SU-DHL-6 (cell line): ENCODE measurements at regions not wholly inside any gene's neighbourhood (a gene's known extent, or its start where the extent isn't known, plus 50 kb on each side); places are given as distances from the start of the nearest gene placed in this dataset.

ENCODE experiments used
- H2AFZ ChIP-seq: fragments of 200-600 bp; sonication (generic); 2 replicates; pipeline ENCODE4 v1.6.1; 2014; ENCODE audit warnings: low read depth, mild to moderate bottlenecking, moderate library complexity, mixed read lengths, antibody characterized with exemption, low read length; ENCODE audit not compliant: severe bottlenecking
- H3F3A ChIP-seq: fragments of 200-600 bp; shearing (Covaris generic); 2 replicates; pipeline ENCODE4 v1.6.0; 2016; ENCODE audit warnings: antibody characterized with exemption, mild to moderate bottlenecking; ENCODE audit not compliant: insufficient read depth
- H3K27ac ChIP-seq: fragments of 200-600 bp; sonication (generic); 2 replicates; pipeline ENCODE4 v1.5.1; 2016; ENCODE audit warnings: low read depth, mild to moderate bottlenecking, low read length, moderate library complexity, mixed read lengths
- H3K27me3 ChIP-seq: fragments of 200-600 bp; sonication (generic), shearing (Covaris generic); 2 replicates; pipeline ENCODE4 v1.6.0; 2014; ENCODE audit warnings: mild to moderate bottlenecking, low read length
- H3K36me3 ChIP-seq: fragments of 200-600 bp; sonication (generic); 2 replicates; pipeline ENCODE4 v1.6.1; 2014; ENCODE audit warnings: mild to moderate bottlenecking, low read length, mixed read lengths
- H3K4me2 ChIP-seq: fragments of 300-600, 200-600 bp; shearing (Covaris generic), sonication (generic); 2 replicates; pipeline ENCODE4 v1.6.0; 2014; ENCODE audit warnings: low read length, low read depth, mild to moderate bottlenecking; ENCODE audit not compliant: poor library complexity, severe bottlenecking
- H3K4me3 ChIP-seq: fragments of 200-600 bp; sonication (generic); 2 replicates; pipeline ENCODE4 v1.5.1; 2014; ENCODE audit warnings: antibody characterized with exemption, low read length, mild to moderate bottlenecking, mixed read lengths; ENCODE audit not compliant: insufficient read depth, poor library complexity, severe bottlenecking
- H3K79me2 ChIP-seq: fragments of 200-600 bp; sonication (generic); 2 replicates; pipeline ENCODE4 v1.6.1; 2014; ENCODE audit warnings: mild to moderate bottlenecking, low read length, moderate library complexity; ENCODE audit not compliant: insufficient read depth
- H3K9ac ChIP-seq: fragments of 200-600 bp; sonication (generic); 2 replicates; pipeline ENCODE4 v1.7.0; 2014; ENCODE audit warnings: mild to moderate bottlenecking, low read length
- H3K9me2 ChIP-seq: fragments of 200-600 bp; sonication (generic); replicated peaks from 2 replicates; pipeline ENCODE4 v1.6.1; 2014; ENCODE audit warnings: low read length; ENCODE audit not compliant: insufficient read depth
- H3K9me3 ChIP-seq: fragments of 200-600 bp; sonication (generic); 2 replicates; pipeline ENCODE4 v1.6.1; 2014; ENCODE audit warnings: low read length, mixed read lengths; ENCODE audit not compliant: insufficient read depth
- H4K20me1 ChIP-seq: fragments of 200-600 bp; sonication (generic); 2 replicates; pipeline ENCODE4 v1.6.1; 2014; ENCODE audit warnings: low read depth, mild to moderate bottlenecking, antibody characterized with exemption, low read length, moderate library complexity, mixed read lengths
- CTCF ChIP-seq: fragments of 200-600 bp; sonication (generic); IDR thresholded peaks from one replicate; pipeline ENCODE4 v1.5.1; 2017; ENCODE audit warnings: antibody characterized with exemption, mild to moderate bottlenecking, low read length, moderate library complexity; ENCODE audit not compliant: insufficient read depth, poor library complexity, severe bottlenecking
- EZH2phosphoT487 ChIP-seq: fragments of 200-600 bp; sonication (generic), shearing (Covaris generic); conservative IDR thresholded peaks from 2 replicates; pipeline ENCODE4 v1.6.1; 2018; ENCODE audit warnings: mild to moderate bottlenecking, antibody characterized with exemption, low read length, moderate library complexity, mixed read lengths

GRCh38 chr2:236674238-236674637, 104.6 kb downstream of the ACKR3 start:
- no peak overlapping the region for H3K9ac ChIP-seq
- TF ChIP-seq EZH2phosphoT487: no peak
- TF ChIP-seq CTCF: no peak
- no peak overlapping the region for H3K27ac ChIP-seq
- no peak overlapping the region for H3K4me2 ChIP-seq
- no peaks in the 10 kb centered on the region for H3F3A ChIP-seq
- no peak overlapping the region for H2AFZ ChIP-seq
- H3K36me3 ChIP-seq: no peaks in the 10 kb centered on the region
- no peaks in the 10 kb centered on the region for H4K20me1 ChIP-seq
- no peaks in the 10 kb centered on the region for H3K9me3 ChIP-seq
- H3K79me2 ChIP-seq: no peaks in the 10 kb centered on the region
- no peaks in the 10 kb centered on the region for H3K27me3 ChIP-seq
- no peaks in the 10 kb centered on the region for H3K9me2 ChIP-seq
- H3K4me3 ChIP-seq: no peak overlapping the region

GRCh38 chr2:236674646-236675045, 105.0 kb downstream of the ACKR3 start:
- H3K9me3 ChIP-seq: no peaks in the 10 kb centered on the region
- no peak overlapping the region for H3K4me2 ChIP-seq
- H3K9ac ChIP-seq: no peak overlapping the region
- H3K27me3 ChIP-seq: no peaks in the 10 kb centered on the region
- H3F3A ChIP-seq: no peaks in the 10 kb centered on the region
- no peak overlapping the region for H2AFZ ChIP-seq
- H3K36me3 ChIP-seq: no peaks in the 10 kb centered on the region
- H3K9me2 ChIP-seq: no peaks in the 10 kb centered on the region
- no peak overlapping the region for H3K4me3 ChIP-seq
- no peak for TF ChIP-seq CTCF
- no peak for TF ChIP-seq EZH2phosphoT487
- no peaks in the 10 kb centered on the region for H4K20me1 ChIP-seq
- no peak overlapping the region for H3K27ac ChIP-seq
- no peaks in the 10 kb centered on the region for H3K79me2 ChIP-seq

GRCh38 chr2:236675051-236675450, 105.4 kb downstream of the ACKR3 start:
- Histone ChIP-seq H3K9me3 (no peaks in the 10 kb centered on the region), H3K79me2 (no peaks in the 10 kb centered on the region), H3K9ac (no peak overlapping the region), H3K9me2 (no peaks in the 10 kb centered on the region), H3K4me3 (no peak overlapping the region), H3K4me2 (no peak overlapping the region), H3F3A (no peaks in the 10 kb centered on the region), H3K27ac (no peak overlapping the region), H3K36me3 (no peaks in the 10 kb centered on the region), H2AFZ (no peak overlapping the region), H4K20me1 (no peaks in the 10 kb centered on the region), H3K27me3 (no peaks in the 10 kb centered on the region)
- TF ChIP-seq CTCF (no peak), EZH2phosphoT487 (no peak)

GRCh38 chr2:236675526-236675925, 105.9 kb downstream of the ACKR3 start:
- Histone ChIP-seq H3K79me2 (no peaks in the 10 kb centered on the region), H3K9me3 (no peaks in the 10 kb centered on the region), H3K9ac (no peak overlapping the region), H4K20me1 (no peaks in the 10 kb centered on the region), H2AFZ (no peak overlapping the region), H3K4me2 (no peak overlapping the region), H3F3A (no peaks in the 10 kb centered on the region), H3K27me3 (no peaks in the 10 kb centered on the region), H3K27ac (no peak overlapping the region), H3K9me2 (no peaks in the 10 kb centered on the region), H3K4me3 (no peak overlapping the region), H3K36me3 (no peaks in the 10 kb centered on the region)
- no peak for TF ChIP-seq EZH2phosphoT487
- no peak for TF ChIP-seq CTCF
